HT-29 (cell line): ENCODE measurements at regions not wholly inside any gene's neighbourhood (a gene's known extent, or its start where the extent isn't known, plus 50 kb on each side); places are given as distances from the start of the nearest gene placed in this dataset.
"Not testable (repeated sequence)": the region's sequence is repeated elsewhere in the genome, so short reads cannot be mapped to it uniquely, and the experiment has no call there.

Experiments used
- DNase-seq: peaks from one replicate; pipeline ENCODE4 v3.0.0-alpha.2; 2015; ENCODE audit warnings: low spot score

DNA sequence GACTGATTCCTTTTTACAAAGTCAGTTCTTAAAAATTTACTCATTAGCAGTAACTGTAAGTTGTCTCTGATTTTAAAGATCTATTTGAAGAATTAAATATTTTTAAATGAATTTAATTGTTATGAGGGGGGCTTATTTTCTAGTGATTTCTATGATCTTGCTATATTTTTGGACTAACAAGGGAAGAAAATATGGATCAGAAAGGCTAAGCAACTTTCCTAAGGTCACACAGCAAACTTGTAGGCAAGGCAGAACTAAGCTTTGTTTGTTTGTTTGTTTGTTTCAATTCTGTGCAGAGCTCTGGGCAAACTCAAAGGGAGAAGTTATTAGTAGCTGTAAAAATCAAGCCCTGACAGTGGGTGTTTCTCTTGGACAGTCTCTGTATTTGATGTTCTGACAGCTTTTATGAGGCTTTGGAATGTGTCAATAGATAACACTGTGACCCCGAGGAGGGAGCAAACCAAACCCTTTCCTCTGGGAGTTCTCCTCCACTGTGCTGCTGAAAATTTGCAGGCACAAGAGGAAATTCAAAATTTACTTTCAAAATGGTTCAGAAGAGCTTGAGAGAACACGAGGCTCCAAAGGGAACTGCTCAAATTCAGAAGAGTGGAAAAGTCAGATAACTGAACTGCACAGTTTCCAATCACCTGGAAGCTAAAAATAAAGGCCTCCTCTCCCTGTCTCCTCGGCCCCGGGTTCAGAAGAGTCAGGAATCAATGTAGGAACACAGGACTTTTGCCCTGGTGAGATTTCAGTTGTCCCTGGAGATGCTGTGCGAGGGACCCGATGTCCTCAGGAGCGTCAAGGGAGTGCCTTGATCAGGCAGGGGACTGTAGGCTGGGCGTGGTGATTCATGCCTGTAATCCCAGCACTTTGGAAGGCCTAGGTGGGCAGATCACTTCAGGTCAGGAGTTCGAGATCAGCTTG, 325.7 kb downstream of the GATA3 start:
- no peak for DNase-seq

DNA sequence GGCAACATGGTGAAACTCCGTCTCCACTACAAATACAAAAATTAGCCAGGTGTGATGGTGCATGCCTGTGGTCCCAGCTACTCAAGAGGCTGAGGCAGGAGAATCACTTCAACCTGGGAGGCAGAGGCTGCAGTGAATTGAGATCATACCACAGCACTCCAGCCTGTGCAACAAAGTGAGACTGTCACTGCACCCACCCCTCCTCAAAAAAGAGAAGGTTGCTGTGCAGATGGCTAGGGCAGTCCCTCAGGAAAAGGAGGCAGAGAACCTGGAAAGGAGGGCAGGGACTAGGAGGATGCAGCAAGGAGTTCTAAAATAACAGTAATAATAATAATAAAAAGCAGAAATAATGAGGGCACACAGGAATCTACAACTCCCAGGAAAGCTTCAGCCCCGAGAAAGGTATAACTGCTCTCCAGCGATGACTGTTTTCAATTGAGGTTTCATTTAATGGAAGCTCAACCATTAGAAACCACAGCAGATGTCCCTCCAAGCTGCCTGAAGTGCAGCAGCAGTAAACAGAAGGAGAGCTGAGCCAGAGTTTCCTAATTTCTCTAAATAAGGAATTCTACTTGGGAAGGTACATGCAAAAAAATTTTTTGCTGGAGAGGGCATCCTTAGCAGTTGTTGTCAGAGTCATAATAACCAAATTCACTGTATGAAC, 326.5 kb downstream of the GATA3 start:
- DNase-seq: no peak

DNA sequence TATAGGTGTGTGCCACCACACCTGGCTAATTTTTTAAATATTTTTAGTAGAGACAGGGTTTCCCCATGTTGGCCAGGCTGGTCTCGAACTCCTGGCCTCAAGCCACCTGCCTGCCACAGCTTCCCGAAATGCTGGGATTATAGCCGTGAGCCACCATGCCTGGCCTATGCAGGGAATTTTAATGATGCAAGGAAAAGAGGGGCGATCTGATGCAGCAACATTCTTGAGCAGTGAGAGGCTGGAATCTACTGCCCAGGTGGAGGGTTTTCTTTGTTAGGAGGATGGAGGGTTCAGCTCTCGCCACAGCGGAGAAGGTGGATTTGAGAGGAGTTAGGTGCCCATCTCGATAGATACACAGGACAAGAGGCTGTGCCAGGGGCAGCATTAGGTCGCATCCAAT, 332.3 kb downstream of the GATA3 start:
- no peak for DNase-seq

DNA sequence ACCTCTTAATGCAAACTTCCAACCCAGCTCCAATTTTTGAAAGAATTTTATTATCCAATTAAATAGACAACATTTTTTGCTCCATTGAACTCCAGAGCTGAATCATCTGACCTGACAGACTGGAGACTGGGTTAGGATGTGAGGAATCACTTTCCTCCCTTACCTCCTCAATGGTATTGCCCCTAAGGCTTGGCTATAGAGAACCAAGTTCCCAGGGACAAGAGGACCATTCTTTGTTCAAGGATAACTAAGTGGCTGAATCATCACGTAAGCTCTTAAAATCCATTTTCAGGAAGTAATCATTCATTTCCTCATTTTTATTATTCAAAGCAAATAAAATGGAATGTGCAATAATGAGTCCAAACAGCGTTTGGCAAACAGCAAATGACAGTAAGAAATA, 335.1 kb downstream of the GATA3 start:
- peak; percentile 61 for DNase-seq

DNA sequence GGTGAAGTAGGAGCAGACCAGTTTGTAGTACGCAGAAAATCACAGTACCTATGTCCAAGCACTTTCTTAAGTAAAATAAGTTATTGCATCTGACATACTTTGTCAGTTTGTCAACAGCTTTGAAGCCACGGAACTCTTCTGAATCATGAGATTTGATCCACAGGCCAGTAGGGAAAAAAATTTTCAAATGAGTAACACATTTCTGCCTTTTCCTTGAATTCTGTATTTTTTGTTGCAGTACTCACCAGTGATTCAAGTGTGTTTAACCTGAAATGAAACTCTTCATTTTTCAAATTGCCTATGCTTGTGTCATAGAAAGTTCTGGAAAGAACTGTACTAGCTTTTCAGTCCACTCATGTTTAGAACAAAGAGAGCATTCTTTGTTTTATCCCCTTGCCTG, 337.7 kb downstream of the GATA3 start:
- no peak for DNase-seq

DNA sequence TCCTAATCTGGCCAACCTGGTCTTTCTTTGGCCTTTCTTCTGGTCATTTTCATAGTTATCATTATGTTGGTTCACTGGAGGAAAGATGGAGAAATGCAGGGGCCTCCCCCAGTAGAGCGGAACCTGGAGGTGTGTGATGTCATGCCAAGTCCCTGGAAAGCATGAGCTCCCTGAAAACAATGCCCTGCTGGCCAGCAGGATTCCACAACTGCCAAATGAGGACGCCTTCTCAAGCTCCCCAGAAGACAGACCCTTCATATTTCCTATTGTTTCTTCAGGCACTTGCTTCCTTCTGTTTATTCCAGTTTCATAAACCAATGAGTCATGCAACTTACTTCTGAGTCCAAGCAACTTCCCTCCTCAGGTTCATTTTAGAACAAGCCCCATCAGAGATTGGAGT, 339.0 kb downstream of the GATA3 start:
- DNase-seq: no peak

DNA sequence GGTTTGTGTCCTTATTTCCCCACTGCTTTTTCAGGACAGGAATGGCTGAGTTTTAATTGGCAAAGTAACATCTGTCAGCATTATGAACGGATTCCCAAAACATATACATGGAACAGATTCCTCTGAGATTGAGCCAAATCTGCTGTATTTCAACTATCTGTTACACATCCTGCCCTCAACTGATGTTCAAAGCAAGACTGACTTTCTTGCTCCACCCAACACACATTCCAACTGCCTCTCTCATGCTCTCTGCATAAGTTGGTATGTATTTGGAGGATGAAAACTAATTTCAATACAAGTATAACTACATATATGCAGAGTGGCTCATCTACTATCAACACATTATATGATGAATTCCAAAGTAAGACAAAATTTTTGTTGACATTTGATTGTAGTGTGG, 342.2 kb downstream of the GATA3 start:
- DNase-seq: no peak

DNA sequence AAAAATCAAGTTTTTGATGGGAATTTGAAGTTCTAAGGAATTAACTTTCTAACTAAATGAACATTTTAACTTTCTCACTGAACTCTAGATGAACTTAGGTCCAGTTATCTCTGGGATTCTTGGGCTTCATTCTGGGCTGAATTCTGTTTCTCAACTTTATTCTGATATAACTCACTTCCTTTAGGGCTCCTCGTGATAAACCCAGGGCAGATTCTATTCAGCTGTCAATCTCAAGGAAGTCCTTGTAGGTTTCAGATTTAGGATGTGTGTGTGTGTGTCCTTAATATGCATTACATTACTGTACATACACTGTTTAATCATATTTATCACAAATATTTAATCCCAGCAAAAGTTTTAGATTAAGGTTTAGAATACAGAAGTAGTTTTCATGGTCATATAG, 344.3 kb downstream of the GATA3 start:
- DNase-seq: no peak

DNA sequence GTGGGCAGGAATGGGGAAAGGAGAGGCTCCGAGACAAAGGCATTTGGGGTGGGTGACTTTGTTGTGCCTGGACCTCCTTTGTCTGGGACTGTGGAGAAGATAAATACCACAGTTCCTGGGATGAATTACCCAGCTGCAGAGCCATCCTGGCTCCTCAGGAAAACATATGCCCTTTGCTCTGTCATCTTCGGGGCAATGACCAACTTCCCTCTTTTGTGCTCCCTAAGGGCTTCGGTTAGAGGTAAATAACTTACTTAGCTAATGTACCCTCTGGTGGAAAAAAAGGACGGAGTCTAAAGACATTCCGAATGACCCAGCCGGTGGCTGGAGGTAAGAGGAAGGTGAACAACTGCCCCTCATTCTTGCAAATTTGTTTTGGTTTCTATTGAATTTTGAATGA, 345.7 kb downstream of the GATA3 start:
- no peak for DNase-seq

DNA sequence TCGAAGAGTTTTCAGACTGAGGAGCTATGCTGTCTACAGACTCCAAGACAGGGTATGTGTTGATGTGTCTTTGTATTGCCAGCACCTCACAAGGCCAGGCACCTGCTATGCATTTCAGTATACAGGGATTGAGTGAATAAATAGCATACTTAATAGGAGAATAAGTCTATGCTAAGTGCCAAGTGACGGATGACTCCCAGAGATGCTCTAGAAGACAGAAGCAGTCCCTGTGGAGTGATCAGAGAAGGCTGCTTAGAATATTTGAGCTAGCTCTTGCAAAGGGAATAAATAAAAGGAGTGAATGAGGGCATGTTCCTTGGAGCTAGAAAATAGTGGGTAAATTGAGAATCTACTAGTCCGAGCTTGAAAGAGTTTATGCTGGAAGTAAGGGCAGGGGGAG, 346.4 kb downstream of the GATA3 start:
- DNase-seq: no peak

DNA sequence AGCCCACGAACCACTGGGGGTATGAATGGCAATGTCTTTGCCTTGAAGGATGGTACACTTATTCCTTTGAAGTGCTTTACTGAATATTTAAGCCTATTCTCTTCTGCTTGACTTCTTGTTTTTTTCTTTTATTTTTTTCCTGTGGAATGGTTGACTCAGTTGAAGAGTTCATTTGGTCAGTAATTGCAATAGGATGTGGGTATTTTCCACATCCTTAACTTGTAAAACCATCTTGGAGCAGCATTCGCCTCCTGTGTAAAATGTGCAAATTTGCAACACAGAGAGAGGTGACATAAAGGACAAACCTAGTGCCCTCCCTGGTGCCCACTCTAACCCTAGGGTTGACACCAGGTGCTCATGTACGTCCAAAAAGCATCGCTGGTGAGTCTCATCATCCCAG, 347.0 kb downstream of the GATA3 start:
- DNase-seq: no peak

DNA sequence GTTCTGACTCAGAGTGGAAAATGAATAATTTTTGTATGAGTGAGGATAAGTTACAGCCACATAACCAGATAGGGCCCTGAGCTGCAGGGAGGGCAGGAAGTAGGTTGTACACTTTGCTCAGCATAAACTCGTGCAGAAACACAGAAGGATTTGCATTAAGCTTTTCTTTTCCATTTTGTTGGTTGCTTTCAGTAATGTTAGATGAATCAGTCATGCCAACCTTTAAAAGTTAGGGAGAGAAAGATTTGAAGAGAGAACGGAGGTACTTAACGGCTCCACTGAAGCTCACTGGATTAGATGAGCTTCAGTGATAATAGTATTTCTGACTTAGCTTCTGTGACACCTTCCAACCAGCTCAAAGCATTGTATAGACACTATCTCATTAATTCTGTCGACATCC, 348.1 kb downstream of the GATA3 start:
- no peak for DNase-seq

DNA sequence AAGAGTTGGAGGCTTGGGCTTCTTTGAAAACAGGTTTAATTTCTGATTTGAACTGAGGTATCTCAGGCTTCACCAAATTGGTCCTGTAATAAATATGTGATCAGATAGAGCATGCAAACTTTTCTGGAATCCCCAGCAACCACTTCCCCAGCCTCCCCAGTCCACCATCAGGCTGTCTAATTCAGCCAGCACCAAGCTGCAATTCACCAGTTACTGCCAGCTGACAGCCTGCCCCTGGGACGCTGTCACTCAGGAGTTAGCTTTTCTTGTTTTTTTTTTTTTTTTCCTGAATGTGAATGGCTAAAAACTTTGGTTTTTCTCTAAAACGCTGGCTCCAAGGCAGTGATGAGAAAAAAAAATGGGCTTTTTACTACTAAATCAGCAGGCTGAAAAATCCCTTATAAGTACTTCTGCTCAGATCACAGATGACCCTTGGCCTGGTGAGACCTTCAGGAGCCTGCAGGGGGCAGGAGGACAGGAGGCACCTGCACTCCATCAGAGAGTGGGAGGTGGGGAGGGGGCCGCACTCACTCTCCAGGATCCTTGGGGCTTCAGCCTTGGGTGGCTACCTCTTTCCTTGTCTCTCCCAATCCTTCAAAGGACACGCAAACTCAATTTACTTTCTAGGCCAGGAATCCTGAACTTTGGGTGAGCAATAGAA, 349.4 kb downstream of the GATA3 start:
- no peak for DNase-seq

DNA sequence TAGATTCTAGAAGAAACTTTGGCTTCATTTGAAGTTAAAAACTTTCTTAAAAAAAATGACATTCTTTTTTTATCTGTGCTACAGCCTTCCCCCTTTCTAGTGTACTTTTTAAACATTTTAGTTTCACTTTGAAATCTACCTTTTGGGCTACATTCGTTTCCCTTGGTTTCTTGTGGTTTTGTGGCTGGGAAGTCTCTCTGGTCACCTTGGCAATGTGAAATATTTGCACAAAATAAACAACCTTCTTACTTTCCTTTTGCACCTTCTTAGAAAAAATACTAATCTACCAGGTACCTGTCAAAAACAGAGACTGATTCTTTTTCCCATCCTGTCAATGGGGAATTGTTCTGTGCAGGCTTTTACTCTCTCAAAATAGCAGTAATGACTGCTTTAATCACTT, 350.2 kb downstream of the GATA3 start:
- DNase-seq: peak; percentile 65

DNA sequence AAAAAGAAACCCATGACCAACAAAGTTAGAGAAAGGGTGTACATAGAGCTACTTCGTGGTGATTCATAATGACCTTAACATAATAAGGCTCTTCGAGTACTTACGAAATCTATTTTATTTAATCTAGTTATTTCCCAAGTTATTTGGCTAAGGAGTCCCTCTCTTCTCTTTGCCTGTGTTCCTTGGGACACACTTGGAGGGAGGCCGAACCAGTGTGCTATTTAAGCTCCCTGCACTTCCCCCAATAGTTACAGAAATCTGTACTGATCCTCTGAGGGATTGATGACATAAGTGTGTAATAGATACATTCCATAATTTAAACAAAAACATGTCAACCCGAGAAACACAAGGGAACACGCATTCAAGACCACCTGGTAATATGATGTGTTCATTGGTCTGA, 351.1 kb downstream of the GATA3 start:
- no peak for DNase-seq

DNA sequence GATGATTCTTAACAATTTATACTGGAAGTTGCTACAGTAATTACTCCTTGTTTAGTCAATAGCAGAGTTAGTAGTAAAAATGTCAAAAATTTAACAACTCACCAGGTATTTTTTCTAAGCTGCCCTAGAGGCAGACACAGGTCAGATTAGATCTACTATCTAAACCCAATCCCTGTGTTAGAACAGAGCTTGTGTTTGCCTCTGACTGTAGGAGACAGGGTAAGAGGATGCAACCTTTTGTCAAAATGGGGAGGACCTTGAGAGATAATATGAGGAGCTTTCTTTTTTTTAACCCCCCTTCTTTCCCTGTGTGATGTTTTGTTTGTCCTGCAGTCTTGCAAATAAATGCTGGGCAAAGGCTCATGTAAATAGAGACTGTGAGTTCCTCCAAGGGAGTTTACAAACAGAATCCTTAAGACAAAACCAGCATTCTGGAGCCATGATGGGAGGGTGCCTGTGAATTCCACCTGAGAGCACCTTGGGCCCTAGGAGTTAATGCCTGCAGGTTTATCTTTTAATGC, 353.1 kb downstream of the GATA3 start:
- DNase-seq: no peak

DNA sequence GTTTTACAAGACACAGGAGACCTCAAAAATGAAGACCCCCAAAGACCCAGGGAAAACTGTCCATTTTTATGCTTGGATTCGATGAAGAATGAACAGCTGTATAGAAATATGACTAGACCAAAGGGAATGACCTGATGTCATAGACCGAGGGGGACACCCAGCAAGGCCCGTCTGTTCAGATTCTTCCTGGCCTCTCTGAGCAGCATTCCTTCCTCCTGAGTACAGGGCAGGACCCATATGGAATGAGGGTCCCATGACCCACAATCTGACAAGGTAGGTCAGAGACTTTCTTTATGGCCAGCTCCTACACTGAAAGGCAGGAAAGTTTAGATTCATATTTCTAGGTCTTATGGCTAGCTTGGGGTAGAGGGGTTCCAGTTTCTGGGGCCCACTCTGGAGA, 356.0 kb downstream of the GATA3 start:
- DNase-seq: no peak

DNA sequence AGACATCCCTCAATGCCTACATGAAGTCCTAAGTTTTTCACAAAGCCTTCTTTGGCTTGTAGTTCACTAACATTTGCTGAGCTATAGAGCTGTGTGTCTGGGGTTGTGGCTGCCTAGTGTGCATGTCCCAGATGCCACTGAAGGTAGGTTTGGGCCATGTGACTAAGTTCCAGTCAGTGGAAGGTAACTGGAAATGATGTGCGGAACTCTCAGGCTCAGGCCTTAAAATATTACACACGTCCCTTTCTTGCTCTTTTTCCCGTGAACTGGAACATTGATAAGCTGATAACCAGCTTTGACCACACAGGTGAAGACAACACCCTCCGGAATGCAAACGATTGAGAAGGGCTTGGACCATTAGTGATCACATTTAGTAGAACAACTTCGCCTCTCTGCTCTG, 358.1 kb downstream of the GATA3 start:
- DNase-seq: no peak

DNA sequence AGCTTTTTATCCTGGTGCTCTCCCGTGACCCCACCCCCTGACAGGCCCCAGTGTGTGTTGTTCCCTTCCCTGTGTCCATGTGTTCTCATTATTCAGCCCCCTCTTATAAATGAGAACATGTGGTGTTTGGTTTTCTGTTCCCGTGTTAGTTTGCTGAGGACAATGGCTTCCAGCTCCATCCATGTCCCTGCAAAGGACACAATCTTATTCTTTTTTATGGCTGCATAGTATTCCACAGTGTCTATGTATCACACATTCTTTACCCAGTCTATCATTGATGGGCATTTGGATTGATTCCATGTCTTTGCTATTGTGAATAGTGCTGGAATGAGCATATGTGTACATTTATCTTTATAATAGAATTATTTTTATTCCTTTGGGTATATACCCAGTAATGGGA, 360.5 kb downstream of the GATA3 start:
- not testable (repeated sequence) for DNase-seq

DNA sequence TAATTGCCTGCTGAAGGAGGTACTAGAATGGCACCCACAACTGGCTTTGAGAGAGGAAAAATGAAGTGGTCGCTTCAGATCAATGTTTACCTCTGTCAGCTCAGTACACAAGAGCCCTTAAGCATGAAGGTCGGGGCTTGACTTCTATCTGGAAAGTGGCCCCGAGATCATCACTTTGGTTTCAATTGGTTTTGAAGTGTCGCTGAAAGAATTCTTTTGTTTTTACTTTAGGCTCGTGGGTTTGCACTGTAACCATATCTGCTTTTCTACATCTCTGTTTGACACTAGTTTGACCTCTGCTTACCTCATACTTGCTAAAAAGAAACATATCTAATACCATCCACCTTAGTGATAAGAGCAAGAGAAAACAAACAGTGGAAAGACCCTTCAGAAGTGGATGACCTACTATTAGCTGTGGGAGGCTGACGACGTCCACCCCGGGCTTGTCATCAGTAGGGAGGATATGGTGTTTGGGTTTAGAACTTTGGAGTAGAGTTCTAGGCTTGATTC, 361.8 kb downstream of the GATA3 start:
- no peak for DNase-seq

DNA sequence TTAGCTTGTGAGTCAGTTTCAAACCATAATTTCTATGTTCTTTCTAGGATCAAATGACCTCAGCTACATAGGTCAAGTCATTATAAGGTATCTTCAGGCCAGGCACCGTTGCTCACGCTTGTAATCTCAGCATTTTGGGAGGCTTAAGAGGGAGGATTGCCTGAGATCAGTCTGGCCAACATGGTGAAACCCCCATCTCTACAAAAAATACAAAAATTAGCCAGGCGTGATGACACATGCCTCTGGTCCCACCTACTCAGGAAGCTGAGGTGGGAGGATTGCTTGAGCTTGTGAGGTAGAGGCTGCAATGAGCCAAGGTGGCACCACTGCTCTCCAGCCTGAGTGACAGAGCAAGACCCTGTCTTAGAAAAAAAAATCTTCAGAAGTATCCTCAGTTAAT, 362.3 kb downstream of the GATA3 start:
- DNase-seq: no peak

DNA sequence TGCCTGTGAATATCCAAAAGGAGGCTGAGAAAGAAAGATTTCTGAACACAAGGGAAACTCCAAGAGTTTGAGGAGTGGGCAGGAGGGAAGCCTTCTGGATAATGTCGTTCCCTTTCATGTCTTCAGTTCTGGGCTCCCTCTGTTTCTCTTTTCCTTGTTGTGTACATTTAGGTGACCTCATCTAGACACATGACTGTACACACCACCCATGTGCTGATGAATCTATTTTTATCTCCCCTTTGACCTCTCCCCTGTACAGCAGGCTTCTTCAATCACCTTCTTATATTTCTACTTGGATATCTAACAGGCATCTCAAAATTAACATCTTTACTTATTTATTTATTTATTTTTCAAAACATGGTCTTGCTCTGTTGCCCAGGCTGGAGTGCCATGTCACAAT, 363.1 kb downstream of the GATA3 start:
- DNase-seq: no peak
